Cardiac fibroblast (primary cell): ENCODE measurements at regions not wholly inside any gene's neighbourhood (a gene's known extent, or its start where the extent isn't known, plus 50 kb on each side); places are given as distances from the start of the nearest gene placed in this dataset.

Experiments used
- DNase-seq, 2 donors: peaks; one replicate each; pipeline versions ENCODE4 v3.0.0 to v3.0.0-alpha.2; 2010; ENCODE audit warnings: low read depth in 2 of 2
- H3K4me3 ChIP-seq, 2 donors: replicated peaks in 1 of 2; 1 replicate in 1 of 2; 2 replicates in 1 of 2; pipeline ENCODE4 v1.5.1; 2011; ENCODE audit warnings: low read depth in 2 of 2, low read length in 2 of 2, mild to moderate bottlenecking in 2 of 2, moderate library complexity in 1 of 2
- CTCF ChIP-seq: IDR thresholded peaks from one replicate; pipeline ENCODE4 v1.5.1; 2011; ENCODE audit warnings: low read depth, mild to moderate bottlenecking, low read length, inconsistent platforms

- peak; percentile 15 for TF ChIP-seq CTCF
- DNase-seq, result peak; percentile 92 to 95
These were observed 59.8 kb upstream of the ACOT11 start for GRCh38 chr1:54488065-54488750.

GRCh38 chr1:54487571-54488050 lies 60.4 kb upstream of the ACOT11 start:
- peak in 1 of 2 donors; percentile 18 for DNase-seq
- TF ChIP-seq CTCF, result no peak
- H3K4me3 ChIP-seq, result peak overlapping the region; percentile 8 to 36

More at GRCh38 chr1:54488065-54488750, 59.8 kb upstream of the ACOT11 start:
- H3K4me3 ChIP-seq, result peak overlapping the region; percentile 49 to 54

GRCh38 chr1:54486907-54487306 lies 61.1 kb upstream of the ACOT11 start:
- DNase-seq, result no peak
- no peak overlapping the region for H3K4me3 ChIP-seq
- TF ChIP-seq CTCF, result no peak

- DNase-seq, result no peak
- TF ChIP-seq CTCF, result no peak
- no peak overlapping the region for H3K4me3 ChIP-seq
These were observed 62.6 kb upstream of the ACOT11 start for GRCh38 chr1:54485416-54485815.

- no peak overlapping the region for H3K4me3 ChIP-seq
- no peak for TF ChIP-seq CTCF
- no peak for DNase-seq
These were observed 64.1 kb upstream of the ACOT11 start for GRCh38 chr1:54483875-54484437.

- TF ChIP-seq CTCF, result no peak
- no peak for DNase-seq
- H3K4me3 ChIP-seq, result no peak overlapping the region
These were observed 66.7 kb upstream of the ACOT11 start for GRCh38 chr1:54481201-54481884.
